GM06990 (cell line): ENCODE measurements at regions not wholly inside any gene's neighbourhood (a gene's known extent, or its start where the extent isn't known, plus 50 kb on each side); places are given as distances from the start of the nearest gene placed in this dataset.

Experiments used
- DNase-seq: peaks from one replicate; pipeline ENCODE4 v3.0.0-alpha.2; 2011; ENCODE audit not compliant: insufficient read length; ENCODE audit errors: extremely low read depth
- H3K27me3 ChIP-seq: replicated peaks from 2 replicates; pipeline ENCODE4 v1.6.0; 2011; ENCODE audit warnings: low read length; ENCODE audit not compliant: control insufficient read depth, insufficient read depth
- H3K36me3 ChIP-seq: 2 replicates; pipeline ENCODE4 v1.5.1; 2011; ENCODE audit warnings: low read length; ENCODE audit not compliant: control insufficient read depth, insufficient read depth
- H3K4me3 ChIP-seq: replicated peaks from 2 replicates; pipeline ENCODE4 v1.5.1; 2011; ENCODE audit warnings: low read depth, mild to moderate bottlenecking, control low read depth, low read length
- TF ChIP-seq, protein P1 (sequence below): IDR thresholded peaks from 2 replicates; pipeline ENCODE4 v1.5.1; 2011; ENCODE audit warnings: low read length, control low read depth, mild to moderate bottlenecking, inconsistent platforms; ENCODE audit not compliant: insufficient read depth, poor library complexity, severe bottlenecking

DNA sequence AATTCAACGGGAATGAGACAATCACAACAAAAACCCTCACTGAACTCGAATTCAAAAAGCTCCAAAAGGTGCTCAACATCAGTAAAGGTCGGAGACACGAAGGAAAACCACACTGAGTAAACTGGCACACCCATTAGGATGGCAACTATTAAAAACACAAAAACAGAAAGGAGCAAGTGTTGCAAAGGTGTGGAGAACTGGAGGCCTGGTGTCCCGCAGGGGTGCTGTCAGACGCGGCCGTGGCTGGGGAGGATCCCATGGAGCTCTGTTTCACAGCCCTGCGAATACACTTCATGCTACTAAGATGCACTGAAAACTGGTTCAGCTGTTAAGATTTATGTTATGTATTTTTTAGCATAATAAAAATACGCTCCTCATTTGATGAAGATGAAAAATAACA, 730.6 kb downstream of the GALR1 start:
- H3K27me3 ChIP-seq, result no peaks in the 10 kb centered on the region
- DNase-seq, result no peak
- no peaks in the 10 kb centered on the region for H3K36me3 ChIP-seq
- no peak overlapping the region for H3K4me3 ChIP-seq
- TF ChIP-seq, protein P1, sequence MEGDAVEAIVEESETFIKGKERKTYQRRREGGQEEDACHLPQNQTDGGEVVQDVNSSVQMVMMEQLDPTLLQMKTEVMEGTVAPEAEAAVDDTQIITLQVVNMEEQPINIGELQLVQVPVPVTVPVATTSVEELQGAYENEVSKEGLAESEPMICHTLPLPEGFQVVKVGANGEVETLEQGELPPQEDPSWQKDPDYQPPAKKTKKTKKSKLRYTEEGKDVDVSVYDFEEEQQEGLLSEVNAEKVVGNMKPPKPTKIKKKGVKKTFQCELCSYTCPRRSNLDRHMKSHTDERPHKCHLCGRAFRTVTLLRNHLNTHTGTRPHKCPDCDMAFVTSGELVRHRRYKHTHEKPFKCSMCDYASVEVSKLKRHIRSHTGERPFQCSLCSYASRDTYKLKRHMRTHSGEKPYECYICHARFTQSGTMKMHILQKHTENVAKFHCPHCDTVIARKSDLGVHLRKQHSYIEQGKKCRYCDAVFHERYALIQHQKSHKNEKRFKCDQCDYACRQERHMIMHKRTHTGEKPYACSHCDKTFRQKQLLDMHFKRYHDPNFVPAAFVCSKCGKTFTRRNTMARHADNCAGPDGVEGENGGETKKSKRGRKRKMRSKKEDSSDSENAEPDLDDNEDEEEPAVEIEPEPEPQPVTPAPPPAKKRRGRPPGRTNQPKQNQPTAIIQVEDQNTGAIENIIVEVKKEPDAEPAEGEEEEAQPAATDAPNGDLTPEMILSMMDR, result no peak

DNA sequence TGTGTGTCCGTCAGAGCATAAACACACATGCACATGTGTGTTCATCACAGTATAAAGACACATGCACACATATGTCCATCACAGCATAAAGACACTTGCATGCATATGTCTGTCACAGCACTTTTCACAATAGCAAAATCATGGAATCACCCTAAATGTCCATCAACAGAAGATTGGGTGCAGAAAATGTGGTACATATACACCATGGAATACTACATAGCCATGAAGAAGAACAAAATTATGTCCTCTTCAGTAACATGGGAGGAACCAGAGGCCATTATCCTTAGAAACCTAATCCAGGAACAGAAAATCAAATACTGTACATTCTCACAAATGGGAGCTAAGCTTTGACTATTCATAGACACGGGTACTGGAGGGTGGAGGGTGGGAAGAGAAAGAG, 732.2 kb downstream of the GALR1 start:
- DNase-seq, result no peak
- H3K4me3 ChIP-seq, result no peak overlapping the region
- no peaks in the 10 kb centered on the region for H3K36me3 ChIP-seq
- TF ChIP-seq, protein P1, result no peak
- H3K27me3 ChIP-seq, result no peaks in the 10 kb centered on the region

DNA sequence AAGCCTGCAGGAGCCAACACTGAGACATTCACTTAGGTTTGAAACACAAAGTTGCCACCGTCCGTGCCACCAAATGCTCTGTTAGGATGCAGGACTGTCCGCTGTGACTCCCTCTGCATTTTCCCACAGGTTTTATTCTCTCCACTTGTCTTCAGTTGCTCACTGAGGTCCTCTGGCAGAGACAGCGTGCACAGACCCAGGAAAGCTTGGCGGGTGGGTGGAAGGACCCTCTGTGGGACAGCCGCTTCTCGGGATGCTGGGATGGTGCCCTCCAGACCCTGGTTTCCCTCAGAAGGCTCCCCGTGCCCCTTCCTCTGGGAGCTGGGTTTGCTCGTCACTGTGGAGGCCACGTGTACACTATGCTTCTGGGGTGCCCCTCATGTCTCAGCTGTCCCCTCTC, 733.6 kb downstream of the GALR1 start:
- TF ChIP-seq, protein P1, result no peak
- no peaks in the 10 kb centered on the region for H3K27me3 ChIP-seq
- H3K4me3 ChIP-seq, result no peak overlapping the region
- no peak for DNase-seq
- no peaks in the 10 kb centered on the region for H3K36me3 ChIP-seq

DNA sequence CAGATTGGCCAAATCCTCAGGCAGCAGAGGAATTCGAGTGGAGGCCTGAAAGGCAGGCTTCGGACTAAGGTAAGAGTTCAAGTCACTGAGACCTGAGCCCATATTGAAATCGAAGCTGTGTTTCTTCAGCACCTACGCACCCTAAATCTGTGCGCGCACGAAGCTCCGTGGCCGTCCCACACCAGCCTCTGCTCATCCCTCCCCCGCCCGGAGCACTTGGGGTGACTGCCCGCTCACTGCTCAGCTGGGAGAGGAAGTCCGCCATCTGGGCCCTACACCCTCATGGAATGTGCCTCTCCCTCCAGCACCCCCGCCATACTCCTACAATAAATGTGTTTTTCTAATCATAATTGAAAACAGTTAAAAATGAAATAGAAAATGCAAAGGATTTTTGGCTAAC, 734.5 kb downstream of the GALR1 start:
- no peak for DNase-seq
- TF ChIP-seq, protein P1, result no peak
- no peak overlapping the region for H3K4me3 ChIP-seq
- no peaks in the 10 kb centered on the region for H3K36me3 ChIP-seq
- H3K27me3 ChIP-seq, result no peaks in the 10 kb centered on the region

DNA sequence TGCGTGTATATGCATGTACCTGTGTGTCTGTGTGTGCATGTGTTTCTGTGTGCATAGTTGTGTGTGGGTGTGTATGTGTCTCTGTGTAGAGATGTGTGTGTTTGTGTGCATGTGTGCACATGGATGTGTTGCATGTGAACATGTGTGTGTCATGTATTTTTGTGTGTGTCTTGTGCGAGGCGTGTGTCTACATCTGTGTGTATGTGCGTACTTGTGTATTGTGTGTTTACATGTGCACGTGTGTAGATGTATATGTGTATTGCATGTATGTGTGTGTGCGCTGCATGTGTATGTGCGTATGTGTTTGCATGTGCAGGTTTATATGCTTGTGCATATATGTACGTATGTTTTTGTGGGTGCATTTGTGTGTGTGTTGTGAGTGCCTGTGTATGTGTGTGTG, 735.2 kb downstream of the GALR1 start:
- TF ChIP-seq, protein P1, result no peak
- Histone ChIP-seq H3K27me3 (no peaks in the 10 kb centered on the region), H3K36me3 (no peaks in the 10 kb centered on the region), H3K4me3 (no peak overlapping the region)
- no peak for DNase-seq
